ENCODE measurements at regions not wholly inside any gene's neighbourhood (a gene's known extent, or its start where the extent isn't known, plus 50 kb on each side); places are given as distances from the start of the nearest gene placed in this dataset.
"Not testable (repeated sequence)": the region's sequence is repeated elsewhere in the genome, so short reads cannot be mapped to it uniquely, and the experiment has no call there.

GRCh38 chr5:17020678-17021601 is 84.9 kb upstream of the MYO10 start:
- WGBS, 2 donors, result 61 to 62% methylated on average over 8 of the region's 8 CpGs
- ATAC-seq (ENCODE audit: low FRiP score in 2 of 2) (no peak), DNase-seq (no peak)
- Histone ChIP-seq H3K4me3 (peak overlapping the region in 2 of 4 donors; percentile 13), H3K4me1 (peaks cover 0 to 12% (median 4%) of the 10 kb centered on the region in 4 donors), H3K27me3 (no peaks in the 10 kb centered on the region), H3K27ac (peak overlapping the region; percentile 35 to 79 (median 62)), H3K9me3 (no peaks in the 10 kb centered on the region), H3K36me3 (no peaks in the 10 kb centered on the region)
- TF ChIP-seq EP300 (IDR thresholded peaks at IDR 0.05) (no peak), CTCF (IDR thresholded peaks at IDR 0.05) (no peak), POLR2AphosphoS5 (IDR thresholded peaks at IDR 0.05) (no peak), POLR2A (IDR thresholded peaks at IDR 0.05) (no peak)

GRCh38 chr5:17021602-17021932 is 85.5 kb upstream of the MYO10 start:
- Histone ChIP-seq H3K4me1 (peaks cover 0 to 12% (median 4%) of the 10 kb centered on the region in 4 donors), H3K27ac (peak overlapping the region; percentile 16 to 79 (median 52)), H3K36me3 (no peaks in the 10 kb centered on the region), H3K9me3 (no peaks in the 10 kb centered on the region), H3K4me3 (no peak overlapping the region), H3K27me3 (no peaks in the 10 kb centered on the region)
- ATAC-seq (ENCODE audit: low FRiP score in 2 of 2), result no peak
- no peak for TF ChIP-seq EP300 (IDR thresholded peaks at IDR 0.05)
- TF ChIP-seq POLR2AphosphoS5 (IDR thresholded peaks at IDR 0.05), result no peak
- TF ChIP-seq CTCF (IDR thresholded peaks at IDR 0.05), result no peak
- TF ChIP-seq POLR2A (IDR thresholded peaks at IDR 0.05), result no peak
- DNase-seq, result no peak

GRCh38 chr5:17022296-17022695 is 86.2 kb upstream of the MYO10 start:
- Histone ChIP-seq H3K27me3 (no peaks in the 10 kb centered on the region), H3K36me3 (no peaks in the 10 kb centered on the region), H3K4me1 (peaks cover 0 to 12% (median 4%) of the 10 kb centered on the region in 4 donors), H3K27ac (no peak overlapping the region), H3K9me3 (no peaks in the 10 kb centered on the region), H3K4me3 (no peak overlapping the region)
- TF ChIP-seq CTCF (IDR thresholded peaks at IDR 0.05), result no peak
- no peak for TF ChIP-seq EP300 (IDR thresholded peaks at IDR 0.05)
- no peak for TF ChIP-seq POLR2A (IDR thresholded peaks at IDR 0.05)
- no peak for TF ChIP-seq POLR2AphosphoS5 (IDR thresholded peaks at IDR 0.05)
- no peak for DNase-seq
- no peak for ATAC-seq (ENCODE audit: low FRiP score in 2 of 2)
- 93 to 98% methylated on average over 2 of the region's 2 CpGs for WGBS, 2 donors

GRCh38 chr5:17024686-17025180 is 88.6 kb upstream of the MYO10 start:
- no peak for TF ChIP-seq EP300 (IDR thresholded peaks at IDR 0.05)
- no peak for TF ChIP-seq POLR2AphosphoS5 (IDR thresholded peaks at IDR 0.05)
- no peak for TF ChIP-seq POLR2A (IDR thresholded peaks at IDR 0.05)
- TF ChIP-seq CTCF (IDR thresholded peaks at IDR 0.05), result no peak
- DNase-seq (no peak), ATAC-seq (ENCODE audit: low FRiP score in 2 of 2) (peak in 1 of 2 donors; percentile 53)
- Histone ChIP-seq H3K9me3 (no peaks in the 10 kb centered on the region), H3K36me3 (no peaks in the 10 kb centered on the region), H3K4me3 (no peak overlapping the region), H3K27ac (no peak overlapping the region), H3K27me3 (no peaks in the 10 kb centered on the region), H3K4me1 (peaks cover 0 to 12% (median 4%) of the 10 kb centered on the region in 4 donors)
- WGBS, 2 donors, result 35 to 73% methylated on average over 6 of the region's 6 CpGs

GRCh38 chr5:17031659-17032277 is 95.7 kb upstream of the MYO10 start:
- 95 to 98% methylated on average over 24 of the region's 24 CpGs for WGBS, 2 donors
- H3K9me3 ChIP-seq; H3K27me3 ChIP-seq; DNase-seq; H3K4me3 ChIP-seq; H3K36me3 ChIP-seq; H3K27ac ChIP-seq; ATAC-seq (ENCODE audit: low FRiP score in 2 of 2); H3K4me1 ChIP-seq: not testable (repeated sequence)

- H3K36me3 ChIP-seq; H3K27ac ChIP-seq; H3K4me3 ChIP-seq; H3K4me1 ChIP-seq; H3K9me3 ChIP-seq; ATAC-seq (ENCODE audit: low FRiP score in 2 of 2); H3K27me3 ChIP-seq: not testable (repeated sequence)
- peak in 1 of 2 donors; percentile 77 for DNase-seq
- 96 to 97% methylated on average over 20 to 33 of the region's 43 CpGs for WGBS, 2 donors
These were observed 96.4 kb upstream of the MYO10 start for GRCh38 chr5:17032314-17032985.

- not testable (repeated sequence) for H3K27ac ChIP-seq; H3K4me1 ChIP-seq; H3K9me3 ChIP-seq; H3K4me3 ChIP-seq; H3K36me3 ChIP-seq; H3K27me3 ChIP-seq; ATAC-seq (ENCODE audit: low FRiP score in 2 of 2); DNase-seq
- 92% methylated on average over 2 of the region's 2 CpGs for WGBS, 2 donors
These were observed 98.9 kb upstream of the MYO10 start for GRCh38 chr5:17034992-17035391.

All from upper lobe of left lung (tissue), 6 donors.